GM21619 (cell line): ENCODE measurements at regions not wholly inside any gene's neighbourhood (a gene's known extent, or its start where the extent isn't known, plus 50 kb on each side); places are given as distances from the start of the nearest gene placed in this dataset.

Source experiments
- ATAC-seq: cut with Tn5 transposase; IDR thresholded peaks from one replicate; pipeline ENCODE4 v1.9.1; 2021; ENCODE audit not compliant: unreplicated experiment

DNA sequence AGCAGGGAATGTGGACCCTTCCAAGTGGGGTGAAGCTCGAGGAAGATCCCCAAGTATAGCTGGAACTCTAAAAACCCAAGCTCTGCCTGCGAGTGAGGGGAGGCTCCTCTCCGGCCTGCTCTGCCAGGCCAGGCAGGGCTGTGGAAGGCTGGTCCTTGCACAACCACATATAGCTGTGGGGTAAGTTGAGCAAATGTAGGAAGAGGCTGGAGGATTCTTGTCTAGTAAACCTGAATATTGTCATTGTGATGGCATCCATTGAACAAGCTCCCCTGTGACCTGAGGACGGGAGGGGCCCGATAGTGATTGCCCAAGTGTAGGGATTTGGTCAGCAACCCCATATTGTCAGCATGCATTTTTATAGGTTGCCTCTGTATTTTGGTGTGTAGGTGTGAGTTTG, 103.0 kb downstream of the ACKR3 start:
- ATAC-seq, result no peak

DNA sequence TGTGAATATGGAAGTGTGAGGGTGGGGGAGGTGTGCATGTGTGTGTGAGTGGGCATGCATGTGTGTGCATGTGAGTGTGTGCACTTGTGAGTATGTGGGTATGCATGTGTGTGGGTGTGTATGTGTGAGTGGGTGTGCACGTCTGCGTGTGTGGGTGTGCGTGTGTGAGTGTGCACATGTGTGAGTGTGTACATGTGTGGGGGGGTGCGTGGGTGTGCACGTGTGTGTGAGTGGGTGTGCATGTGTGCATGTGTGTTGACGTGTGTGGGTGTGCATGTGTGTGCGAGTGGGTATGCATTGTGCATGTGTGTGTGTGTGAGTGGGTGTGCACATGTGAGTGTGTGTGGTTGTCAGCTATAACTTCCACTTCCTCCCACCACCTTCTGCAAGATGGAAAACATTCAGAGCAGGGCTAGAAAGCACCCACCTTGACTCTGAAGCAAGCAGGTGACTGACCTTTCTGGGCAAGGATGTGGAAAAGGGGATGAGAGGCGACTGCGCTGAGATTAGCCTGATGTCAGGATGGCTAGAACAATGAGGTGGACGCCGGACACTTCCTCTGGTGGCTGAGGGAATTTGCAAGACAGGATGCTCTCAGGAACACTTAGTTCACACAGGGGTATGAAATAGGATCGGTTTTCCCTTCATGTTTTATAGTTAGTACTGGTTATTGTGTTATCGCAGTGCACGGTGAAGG, 103.6 kb downstream of the ACKR3 start:
- ATAC-seq, result no peak

DNA sequence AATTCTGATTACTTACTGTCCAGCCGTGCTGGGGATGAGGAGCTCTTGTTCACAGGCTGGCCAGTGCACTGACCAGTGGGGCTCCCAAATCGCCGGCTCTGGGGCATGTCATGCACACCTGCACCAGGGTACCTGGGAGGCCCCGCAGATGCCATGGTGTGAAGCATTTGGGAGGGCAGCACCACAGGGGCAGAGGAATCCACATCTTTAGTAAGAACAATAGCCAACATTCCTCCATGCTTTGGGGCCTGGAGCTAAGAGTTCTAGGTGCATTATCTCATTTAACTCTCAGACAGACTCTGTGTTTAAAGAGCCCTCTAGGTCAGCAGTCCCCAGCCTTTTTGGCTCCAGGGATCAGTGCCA, 104.2 kb downstream of the ACKR3 start:
- ATAC-seq, result no peak

DNA sequence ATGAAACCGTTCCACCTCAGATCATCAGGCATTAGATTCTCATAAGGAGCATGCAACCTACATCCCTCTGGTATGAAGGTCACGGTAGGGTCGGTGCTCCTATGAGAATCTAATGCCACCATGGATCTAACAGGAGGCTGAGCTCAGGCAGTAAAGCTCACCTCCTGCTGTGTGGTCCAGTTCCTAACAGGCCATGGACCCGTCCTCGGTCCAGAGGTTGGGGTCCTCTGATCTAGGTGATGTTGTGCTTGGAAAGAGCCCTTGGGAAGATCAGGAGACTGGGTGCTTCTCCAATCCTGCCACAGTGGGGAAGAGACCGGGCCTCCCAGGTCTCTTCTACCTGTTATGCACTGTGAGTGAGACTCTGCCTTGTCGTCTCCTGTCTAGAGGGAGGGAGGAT, 104.6 kb downstream of the ACKR3 start:
- no peak for ATAC-seq

DNA sequence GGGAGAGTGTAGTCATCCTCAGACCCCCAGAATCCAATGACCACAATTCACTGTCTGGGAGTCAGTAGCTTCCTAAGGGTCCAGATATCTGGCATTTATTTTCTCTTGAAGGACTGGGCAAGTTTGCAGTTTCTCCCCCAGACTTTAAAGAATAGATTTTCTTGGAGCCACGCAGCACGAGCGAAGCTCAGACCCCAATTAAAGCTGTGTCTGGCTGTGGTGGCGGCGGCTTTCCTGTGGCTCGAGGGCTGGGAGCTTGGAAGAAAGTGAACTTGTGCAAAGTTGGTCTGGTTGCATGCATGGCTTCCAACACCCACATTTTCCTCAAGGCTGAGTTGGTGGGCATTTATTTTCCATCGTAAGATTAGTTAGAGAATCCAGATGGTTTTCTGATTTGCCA, 105.0 kb downstream of the ACKR3 start:
- ATAC-seq, result no peak

DNA sequence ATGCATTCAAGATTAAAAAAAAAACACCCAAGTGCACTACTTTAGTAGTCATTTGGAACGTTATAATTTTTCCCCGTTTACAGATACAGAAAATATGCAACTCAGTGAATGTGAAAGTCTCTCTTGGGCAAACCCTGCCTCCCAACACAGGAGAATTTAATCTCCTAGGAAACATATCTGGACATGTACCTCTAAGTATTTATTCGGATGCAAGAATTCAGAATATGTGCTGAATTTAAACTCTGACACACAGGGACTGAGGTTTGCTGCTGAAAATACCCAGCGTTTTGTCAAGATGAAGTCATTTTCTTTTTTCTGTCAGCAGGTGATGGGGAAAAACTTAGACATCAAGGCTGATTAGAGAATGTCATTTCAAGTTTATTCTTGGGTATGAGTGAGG, 105.4 kb downstream of the ACKR3 start:
- no peak for ATAC-seq

DNA sequence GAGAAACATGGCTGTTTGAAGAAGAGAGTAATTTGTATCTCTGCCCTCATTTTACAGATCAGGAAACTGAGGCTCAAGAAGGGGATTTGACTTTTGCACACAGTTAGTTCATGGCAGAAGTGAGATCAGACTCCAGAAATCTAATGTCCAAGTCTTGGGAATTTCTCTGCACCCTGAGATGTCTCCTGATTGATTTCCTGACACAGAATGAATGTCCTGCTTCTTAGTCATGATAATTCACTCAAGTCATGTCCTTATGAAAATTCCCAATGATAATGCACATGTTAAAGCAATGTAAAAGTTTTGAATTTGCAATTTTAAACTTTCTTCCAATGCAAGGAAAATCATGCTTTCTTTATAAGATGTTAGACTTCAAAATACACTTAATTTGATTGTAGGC, 105.9 kb downstream of the ACKR3 start:
- no peak for ATAC-seq

DNA sequence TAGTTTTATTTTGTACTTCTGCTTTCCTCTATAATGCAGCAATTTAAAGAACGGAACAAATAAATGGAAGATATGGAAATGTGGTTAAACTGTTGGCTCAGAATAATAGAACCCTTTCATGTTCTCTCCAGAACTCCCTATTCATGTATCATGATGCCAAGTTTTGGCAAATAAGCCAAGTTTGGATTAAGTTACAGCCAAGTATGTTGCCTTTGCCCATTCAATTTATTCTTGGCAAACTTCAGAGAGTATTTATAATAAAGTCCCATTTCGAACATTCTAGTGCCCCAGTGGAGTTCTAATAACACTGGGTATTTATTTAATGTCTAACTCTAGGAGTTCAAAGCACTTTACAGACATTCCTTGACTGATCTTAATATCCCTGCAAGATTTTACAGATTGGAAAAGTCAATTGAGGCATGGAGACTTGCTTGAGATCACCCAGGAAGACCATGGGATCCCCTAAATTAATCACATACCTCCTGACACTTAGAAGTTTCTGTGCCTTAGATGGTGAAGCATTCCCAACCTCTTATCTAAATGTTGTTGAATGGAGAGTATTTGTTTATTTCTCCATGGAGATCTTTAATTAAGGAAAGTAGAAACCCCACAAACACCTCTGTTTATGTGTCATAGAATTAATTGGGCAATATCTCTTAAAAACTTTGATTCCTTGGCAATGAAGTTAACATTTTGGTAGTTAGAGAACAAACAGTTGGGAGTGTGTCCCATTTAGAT, 106.7 kb downstream of the ACKR3 start:
- ATAC-seq, result no peak

DNA sequence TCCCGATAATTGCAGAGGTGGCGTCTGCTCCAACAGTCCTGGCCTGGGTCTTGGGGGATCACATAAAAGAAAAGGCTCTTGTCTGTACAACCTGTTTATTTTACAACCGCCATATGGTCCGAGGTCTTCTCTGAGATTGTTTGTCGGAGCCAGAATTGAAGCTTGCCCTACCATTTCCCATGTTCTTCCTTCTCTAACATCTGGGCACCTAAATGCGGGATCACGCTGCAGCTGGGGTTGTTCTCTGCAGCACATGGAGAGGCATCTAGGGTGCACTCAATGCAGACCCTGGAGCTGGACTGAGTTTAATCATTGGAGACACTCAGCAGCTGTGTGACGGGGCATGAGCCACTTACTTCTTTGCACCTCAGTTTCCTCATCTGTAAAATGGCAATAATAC, 107.7 kb downstream of the ACKR3 start:
- ATAC-seq, result no peak

DNA sequence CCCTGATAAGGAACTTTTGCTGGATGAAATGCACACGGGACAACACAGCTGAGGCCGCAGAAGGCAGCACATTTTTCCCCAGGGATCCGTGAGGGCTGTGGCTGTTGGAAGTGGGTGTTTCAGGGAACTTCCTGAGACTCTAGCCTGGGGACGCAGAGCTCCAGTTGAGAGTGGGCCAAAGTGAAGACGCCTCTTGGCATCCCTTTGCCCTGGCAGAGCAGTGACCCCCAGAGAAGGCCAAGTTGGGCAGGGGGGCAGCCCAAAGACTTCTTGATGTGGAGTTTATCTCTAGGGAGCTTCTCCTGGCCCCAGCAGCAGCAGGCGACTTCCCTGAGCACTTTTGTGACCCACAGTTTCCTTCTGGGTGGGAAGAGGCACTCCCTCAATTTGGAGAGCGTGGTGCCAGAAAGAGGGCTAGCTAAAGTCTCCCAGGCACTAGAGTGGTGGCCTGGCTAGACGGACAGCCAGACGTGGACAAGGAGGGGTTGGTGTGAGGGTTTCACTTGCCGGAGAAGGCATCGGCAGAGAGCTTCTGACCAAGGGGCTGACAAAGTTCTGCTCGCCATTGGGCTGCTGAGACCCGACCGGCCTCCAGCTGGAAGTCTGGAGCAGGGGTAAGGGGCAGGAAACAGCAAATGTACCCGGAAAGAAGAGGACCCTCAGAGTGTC, 108.8 kb downstream of the ACKR3 start:
- no peak for ATAC-seq

DNA sequence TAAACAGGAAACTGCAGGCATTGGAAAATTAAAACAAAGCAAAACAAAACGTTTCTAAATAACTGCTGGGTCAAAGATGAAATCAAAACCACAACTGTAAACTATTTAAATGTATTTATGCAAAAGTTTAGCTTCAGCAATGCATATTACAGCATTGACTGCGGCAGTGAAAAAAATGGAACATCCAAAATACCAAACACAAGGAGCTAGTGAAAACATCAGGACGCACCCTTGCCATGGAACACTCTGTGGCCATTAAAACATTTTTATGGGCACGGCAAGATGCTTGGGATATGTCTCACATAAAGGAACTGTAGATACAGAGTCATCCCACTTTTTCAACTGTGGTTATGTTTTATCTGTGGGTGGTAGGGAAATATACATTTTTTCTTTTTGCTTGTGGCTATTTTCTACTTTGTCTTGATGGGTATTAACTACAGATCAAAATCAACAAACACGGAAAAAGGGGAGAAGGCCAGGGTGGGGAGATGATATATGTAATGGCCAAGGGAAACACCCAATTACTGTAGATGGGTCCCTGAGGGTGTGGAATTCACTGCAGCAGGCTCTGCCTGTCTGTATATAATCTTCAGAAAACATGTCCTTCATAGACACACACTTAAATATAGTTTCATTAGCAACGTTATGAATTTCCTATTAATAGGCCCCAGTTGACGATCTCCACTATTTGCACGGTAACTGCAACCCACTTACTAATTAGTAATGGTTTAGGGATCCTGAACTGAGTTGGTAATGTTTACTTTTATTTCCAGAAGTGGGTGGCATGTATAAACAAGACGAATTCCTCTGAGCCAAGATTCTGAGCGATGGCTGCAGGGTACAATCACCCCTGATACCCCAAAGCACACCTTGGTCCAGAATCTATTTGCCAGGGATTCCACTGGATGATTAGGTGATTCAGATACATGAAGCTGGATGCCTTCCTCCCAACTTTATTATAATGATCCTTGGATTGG, 110.5 kb downstream of the ACKR3 start:
- no peak for ATAC-seq

DNA sequence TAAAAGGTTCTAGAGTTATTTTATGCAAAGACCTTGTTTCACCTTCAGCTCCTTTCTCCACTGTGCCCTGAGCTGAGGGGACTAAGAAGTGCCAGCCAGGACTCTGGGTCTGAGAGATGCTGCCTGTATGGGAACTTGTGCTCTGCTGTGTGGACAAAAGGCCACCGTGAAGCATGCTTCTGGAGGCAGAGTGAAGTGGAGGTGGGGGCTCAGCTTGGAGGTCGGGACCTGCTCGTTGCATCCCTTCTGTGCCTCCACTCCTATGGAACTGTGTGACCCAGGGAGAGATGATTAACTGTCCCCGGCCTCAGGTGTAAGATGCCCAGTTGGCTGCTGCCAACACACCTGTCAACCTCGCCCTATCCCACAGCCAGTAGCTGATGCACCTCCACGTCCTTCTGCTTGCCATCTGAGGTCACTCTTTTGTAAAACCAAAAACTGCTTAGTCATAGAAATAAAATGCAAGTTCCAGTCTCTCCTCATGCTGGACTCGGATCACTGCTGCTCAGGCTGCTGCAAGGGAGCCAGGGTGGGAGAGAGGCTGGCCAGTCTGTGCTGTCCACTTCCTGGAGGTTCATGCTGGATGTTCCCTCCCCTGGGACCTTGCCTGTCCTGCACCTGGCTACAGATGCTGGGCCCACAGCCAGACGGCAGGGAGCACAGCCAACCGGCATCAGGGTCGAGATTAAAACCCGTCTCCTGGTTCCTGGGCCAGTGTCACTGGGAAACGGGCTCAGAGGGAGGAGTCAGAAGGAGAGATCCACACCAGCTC, 113.2 kb downstream of the ACKR3 start:
- ATAC-seq, result no peak

DNA sequence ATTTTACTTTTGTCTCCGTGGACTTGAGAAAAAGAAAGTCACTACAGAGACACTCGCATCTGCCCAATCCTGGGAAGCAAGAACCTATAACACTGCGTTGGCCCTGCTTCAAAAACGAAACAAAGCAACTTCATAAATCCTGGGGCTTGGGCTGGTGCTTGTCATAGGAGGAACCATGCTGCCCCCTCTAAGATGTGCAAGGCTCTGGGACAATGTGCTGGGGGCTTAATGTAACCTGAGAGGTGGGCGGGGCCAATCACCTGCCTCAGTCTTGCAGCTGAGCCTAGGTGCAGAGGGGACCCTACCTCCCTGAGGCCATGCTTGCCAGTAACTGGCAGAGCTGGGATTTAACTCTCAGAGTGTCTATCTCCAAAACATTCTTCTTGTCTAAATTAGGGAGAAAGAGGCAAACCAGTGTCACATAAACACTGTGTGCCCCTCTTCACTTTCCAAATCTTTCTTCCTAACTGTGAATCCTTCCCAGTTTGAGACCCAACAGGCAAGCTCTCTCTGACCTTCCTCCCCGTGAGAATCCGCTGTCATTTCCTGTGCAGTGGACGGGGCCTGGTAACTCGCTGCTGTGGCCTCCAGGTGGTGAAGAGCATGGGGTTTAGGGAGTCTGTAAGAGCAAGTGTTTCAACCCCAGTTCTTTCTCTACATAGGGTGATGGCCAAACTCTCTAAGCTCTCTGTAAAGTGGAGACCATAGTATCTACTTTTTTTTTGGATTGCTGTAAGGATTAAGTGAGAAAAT, 115.1 kb downstream of the ACKR3 start:
- no peak for ATAC-seq

DNA sequence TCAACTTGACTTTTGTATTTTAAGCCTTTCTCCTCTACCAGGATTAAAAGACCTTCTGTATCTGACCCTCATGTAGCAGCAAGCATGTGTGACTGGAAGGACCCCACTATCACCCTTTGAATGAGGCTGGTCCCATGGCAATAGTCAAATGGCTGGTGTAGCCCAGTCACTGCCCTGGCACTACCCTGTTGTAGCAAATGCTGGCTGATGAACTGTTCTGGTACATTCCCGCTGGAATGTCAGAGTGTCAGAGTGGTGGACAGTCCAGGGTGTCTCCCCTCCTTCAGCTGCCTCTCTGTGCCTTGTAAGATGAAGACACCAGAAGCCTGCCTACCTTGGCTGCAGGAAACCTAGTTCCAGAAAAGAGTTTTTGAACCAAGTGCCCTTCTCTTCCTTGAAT, 115.7 kb downstream of the ACKR3 start:
- no peak for ATAC-seq

DNA sequence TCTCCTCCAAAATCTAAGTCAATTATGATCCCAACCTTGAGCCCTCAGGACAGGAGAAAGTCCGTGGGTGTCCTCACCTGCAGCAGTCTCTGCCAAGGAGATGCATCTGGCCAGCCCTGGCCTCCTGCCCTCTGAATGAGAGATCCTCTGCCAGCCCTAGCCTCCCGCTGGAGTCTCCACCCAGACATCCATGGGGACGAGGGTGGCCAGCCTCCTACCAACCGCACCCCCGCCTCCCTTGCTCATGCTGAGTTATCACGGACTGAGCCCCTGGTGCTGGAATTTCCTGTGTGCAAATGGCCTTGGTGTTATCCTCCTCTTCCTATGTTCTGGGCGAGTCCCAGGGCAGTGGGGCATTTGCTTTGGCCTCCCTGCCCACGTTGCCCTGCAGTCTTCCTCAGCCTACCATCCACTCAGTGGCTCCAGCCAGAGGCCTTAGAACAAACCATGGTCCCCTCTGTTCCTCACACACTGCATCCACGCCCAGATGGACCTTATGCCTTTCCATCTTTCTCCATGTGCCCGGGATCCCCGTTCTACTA, 116.4 kb downstream of the ACKR3 start:
- no peak for ATAC-seq

DNA sequence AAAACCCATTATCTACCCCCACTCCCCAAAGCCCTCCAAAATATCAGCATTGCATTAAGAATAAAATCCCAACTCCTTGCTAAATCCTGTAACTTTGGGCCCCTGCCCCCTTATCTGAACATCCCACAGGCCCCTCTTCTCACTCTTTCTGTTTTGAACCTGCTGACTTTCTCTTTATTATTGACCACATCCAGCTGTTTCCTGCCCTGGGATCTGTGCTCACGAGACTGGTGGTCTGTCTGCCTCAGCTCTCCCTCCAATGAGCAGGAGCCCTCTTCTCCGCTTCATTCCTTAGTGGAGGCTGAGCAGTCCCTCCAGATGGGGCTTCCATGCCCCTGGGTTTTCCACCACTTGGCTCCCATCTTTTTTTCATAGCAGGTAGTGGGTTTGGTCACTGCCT, 116.9 kb downstream of the ACKR3 start:
- no peak for ATAC-seq

DNA sequence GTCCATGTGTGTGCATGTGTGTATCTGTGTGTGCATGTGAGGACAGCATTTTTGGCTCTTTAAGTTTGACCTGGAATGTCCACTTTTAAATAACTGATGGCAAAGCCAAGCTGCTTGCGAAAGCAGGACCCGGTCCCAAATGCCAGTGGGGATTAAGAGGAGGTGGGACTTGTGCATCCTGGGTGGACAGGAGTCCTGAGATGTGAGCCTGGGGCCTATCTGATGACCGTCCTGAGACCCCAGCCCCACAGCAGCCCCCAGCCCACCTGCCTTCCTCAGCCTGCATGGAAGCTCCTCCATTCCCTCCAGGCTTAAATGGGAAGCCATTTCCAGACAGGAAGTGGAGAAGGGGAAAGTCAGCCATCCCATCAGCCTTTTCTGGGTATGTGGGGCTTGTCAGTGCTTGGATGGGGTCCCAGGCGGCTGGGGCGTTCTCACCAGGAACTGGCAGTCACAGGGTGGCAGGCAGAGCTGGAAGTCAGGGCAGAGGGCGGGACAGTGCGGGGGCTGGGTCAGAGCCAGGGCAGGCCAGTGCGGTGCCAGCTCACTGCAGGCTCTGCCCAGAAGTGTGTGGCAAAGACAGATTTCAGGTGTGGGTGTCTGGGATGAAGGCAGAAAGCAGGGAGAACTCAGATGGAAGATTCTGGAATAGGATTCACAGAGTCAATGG, 117.8 kb downstream of the ACKR3 start:
- no peak for ATAC-seq

DNA sequence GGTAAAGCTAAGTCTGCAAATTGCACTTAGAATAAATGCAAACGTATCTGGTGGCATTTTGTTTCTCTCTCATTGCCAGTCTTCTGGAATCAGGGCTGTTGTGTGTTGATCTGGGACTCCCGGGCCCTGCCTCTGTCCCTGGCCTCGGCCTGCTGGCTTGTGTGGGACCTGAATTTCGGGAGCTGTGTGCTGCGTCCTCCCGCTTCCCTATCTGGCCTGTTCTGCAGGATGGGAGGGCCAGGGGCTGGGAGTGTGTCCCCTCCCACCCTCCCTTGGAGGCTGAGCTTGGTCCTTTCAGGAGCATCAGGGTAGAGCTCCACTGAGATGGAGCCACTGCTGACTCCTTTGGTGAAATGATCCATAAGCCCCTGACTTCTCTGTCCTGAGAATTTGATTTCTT, 118.5 kb downstream of the ACKR3 start:
- no peak for ATAC-seq
